GM13976 (cell line): ENCODE measurements at regions not wholly inside any gene's neighbourhood (a gene's known extent, or its start where the extent isn't known, plus 50 kb on each side); places are given as distances from the start of the nearest gene placed in this dataset.

Experiments used
- DNase-seq: peaks from one replicate; pipeline ENCODE4 v3.0.0; 2012; ENCODE audit warnings: low spot score
- in situ Hi-C: fragments of 300-500 bp; cut with MboI; formaldehyde crosslinking; loops from one replicate; pipeline ENCODE4 v1.12.0; 2022; ENCODE audit warnings: low sequenced_read_pairs, mixed read lengths, inconsistent platforms; ENCODE audit not compliant: unreplicated experiment
- TF ChIP-seq, protein P1 (sequence below): IDR thresholded peaks from 2 replicates; pipeline ENCODE4 v1.5.1; 2012; ENCODE audit warnings: borderline replicate concordance, mild to moderate bottlenecking; ENCODE audit not compliant: insufficient read depth; ENCODE audit errors: extremely low read depth, missing control alignments, control extremely low read depth

DNA sequence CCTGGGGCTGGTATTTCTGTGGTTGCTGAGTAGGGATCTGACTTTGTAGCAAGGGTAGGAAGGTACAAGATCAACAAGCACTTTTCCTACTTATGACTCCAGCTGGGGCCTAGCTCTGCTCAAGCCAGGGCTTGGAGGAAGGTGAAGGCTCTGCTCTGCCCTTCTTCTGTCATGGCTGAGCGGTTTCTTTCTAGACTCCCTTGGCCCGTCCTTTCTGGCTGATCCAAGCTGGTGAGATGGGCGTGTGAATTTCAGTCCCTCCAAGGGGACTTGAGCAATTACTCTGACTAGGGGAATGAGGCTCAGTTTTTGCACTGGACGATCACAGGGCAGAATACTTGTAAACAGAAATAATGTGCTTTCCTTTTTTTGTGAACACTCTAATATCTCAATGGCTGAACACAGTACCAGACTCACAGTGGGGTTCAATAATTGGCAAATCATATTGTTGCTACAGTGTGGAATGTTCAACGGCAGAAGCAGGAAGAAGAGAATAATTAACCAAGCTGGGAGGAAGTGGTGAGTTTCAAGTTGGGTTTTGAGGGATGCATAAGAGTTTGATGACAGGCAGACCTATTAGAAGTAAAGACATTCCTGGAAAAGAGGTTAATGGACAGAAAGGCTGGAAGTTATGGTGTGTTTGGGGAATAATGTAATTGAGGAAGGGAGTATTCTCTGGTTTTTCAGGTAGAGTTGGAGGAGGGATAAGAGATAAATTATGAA lies 507.6 kb downstream of the MIAT start:
- DNase-seq: no peak
- in situ Hi-C loops: no loop called here
- TF ChIP-seq, protein P1, sequence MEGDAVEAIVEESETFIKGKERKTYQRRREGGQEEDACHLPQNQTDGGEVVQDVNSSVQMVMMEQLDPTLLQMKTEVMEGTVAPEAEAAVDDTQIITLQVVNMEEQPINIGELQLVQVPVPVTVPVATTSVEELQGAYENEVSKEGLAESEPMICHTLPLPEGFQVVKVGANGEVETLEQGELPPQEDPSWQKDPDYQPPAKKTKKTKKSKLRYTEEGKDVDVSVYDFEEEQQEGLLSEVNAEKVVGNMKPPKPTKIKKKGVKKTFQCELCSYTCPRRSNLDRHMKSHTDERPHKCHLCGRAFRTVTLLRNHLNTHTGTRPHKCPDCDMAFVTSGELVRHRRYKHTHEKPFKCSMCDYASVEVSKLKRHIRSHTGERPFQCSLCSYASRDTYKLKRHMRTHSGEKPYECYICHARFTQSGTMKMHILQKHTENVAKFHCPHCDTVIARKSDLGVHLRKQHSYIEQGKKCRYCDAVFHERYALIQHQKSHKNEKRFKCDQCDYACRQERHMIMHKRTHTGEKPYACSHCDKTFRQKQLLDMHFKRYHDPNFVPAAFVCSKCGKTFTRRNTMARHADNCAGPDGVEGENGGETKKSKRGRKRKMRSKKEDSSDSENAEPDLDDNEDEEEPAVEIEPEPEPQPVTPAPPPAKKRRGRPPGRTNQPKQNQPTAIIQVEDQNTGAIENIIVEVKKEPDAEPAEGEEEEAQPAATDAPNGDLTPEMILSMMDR: no peak

- DNase-seq: no peak
- TF ChIP-seq, protein P1: no peak
- in situ Hi-C loops: no loop called here
Observed at GRCh38 chr22:27168681-27169080, 511.3 kb downstream of the MIAT start.

DNA sequence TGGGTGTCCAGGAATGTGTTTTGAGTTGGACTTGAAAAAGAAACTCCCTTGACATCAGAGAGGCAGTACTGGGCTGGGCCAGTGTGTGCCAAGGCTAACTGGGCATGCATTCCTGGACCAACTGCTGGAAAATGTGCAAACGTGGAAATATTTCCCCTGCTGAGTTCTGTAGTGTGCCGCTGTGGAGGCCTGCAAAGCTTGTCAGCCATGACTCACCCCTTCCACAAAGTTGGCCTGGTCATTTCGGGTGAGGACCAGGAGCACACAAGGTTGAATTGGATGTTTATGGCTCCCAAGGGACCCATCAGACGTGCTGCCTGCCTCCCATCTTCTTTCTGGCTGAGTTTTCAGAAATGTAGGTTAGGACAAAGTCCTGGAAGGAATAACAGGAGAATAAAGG lies 513.1 kb downstream of the MIAT start:
- in situ Hi-C loops: no loop called here
- DNase-seq: no peak
- TF ChIP-seq, protein P1: no peak

DNA sequence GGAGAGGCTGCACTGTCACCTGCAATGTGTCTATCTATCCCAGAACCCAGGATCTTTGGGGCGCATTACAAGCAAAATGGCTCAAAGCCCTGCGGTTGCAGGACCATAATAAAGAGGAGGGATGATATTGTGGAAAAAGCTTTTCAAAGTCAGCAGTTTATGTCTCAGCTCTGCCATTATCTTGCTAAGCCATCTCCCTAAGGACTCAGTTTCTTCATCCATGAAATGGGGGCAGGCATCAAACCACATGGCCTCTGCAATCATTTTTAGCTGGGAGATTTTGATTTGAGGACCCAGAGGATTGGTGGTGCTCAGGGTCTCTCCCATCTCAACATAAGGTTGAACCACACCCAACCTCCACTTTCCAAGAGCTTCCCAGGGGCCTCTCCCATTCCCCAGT lies 513.8 kb downstream of the MIAT start:
- in situ Hi-C loops: no loop called here
- TF ChIP-seq, protein P1: no peak
- DNase-seq: no peak

DNA sequence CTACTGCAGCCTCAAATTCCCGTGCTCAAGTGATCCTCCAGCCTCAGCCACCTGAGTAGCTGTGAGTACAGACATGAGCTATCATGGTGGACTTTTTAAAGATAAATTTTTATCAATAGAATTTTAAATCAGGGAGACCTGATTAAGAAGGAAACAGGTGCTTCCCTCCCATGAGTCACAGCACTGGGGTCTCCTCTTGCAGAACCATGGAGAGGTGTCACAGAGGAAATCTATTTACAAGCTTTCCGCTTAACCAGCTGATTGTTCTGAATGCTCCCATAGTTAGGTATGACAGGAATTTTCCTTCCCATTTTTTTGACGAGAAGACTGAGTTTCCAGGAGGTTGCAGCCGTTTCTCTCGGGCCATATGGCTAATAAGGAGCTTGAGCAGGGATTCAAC lies 516.1 kb downstream of the MIAT start:
- no peak for DNase-seq
- TF ChIP-seq, protein P1: no peak
- in situ Hi-C loops: no loop called here

DNA sequence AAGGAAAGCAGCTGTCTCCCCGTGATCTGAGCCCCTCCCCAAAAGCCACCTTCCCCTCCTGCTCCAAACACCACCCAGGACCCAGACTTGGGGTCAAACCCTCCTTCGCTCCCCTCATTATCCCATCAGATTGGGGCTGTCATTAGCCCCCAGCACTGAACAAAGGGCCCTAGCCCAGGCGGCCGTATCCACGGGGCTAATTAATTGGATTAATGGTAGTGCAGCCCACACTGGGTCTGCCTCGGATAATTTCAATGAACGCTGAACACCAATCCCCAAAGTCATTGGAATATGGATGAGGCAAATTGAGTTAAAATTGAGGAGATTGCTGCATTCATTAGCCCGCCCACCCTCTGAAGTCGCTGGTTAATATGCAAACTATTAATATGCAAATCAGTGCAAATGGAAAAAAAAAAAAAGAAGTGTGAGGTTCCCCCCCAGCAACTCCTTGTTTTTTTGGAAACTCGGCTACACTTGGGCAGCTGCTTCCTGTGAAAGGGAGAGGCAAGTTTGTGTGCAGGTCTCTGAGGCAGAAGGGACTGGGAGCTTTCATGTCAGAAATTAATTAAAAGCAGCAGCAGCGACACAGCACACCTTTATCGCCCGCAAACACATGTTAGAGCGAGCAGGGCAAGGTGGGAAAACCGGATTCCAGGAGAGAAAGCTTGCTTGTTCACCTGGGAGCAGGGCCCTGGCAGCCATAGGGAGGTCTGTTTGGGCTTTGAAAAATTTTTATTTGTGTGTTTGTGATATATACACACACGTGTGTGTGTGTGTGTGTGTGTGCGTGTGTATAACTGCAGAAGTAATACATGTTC lies 517.8 kb downstream of the MIAT start:
- TF ChIP-seq, protein P1: no peak
- DNase-seq: no peak
- in situ Hi-C loops: no loop called here
